ENCODE measurements at regions not wholly inside any gene's neighbourhood (a gene's known extent, or its start where the extent isn't known, plus 50 kb on each side); places are given as distances from the start of the nearest gene placed in this dataset.
"Not testable (repeated sequence)": the region's sequence is repeated elsewhere in the genome, so short reads cannot be mapped to it uniquely, and the experiment has no call there.

GRCh38 chrY:11643549-11643948, 1057.5 kb upstream of the USP9Y start:
- not testable (repeated sequence) for DNase-seq (ENCODE audit: extremely low read depth in 1 of 11, low read depth in 9 of 11, low spot score in 4 of 11)

- DNase-seq (ENCODE audit: extremely low read depth in 1 of 11, low read depth in 9 of 11, low spot score in 4 of 11), result peak in 1 of 11 donors; percentile 0
These were observed 1032.8 kb upstream of the USP9Y start for GRCh38 chrY:11668221-11668620.
